BJ (cell line): ENCODE measurements at regions not wholly inside any gene's neighbourhood (a gene's known extent, or its start where the extent isn't known, plus 50 kb on each side); places are given as distances from the start of the nearest gene placed in this dataset.

Experiments used
- CTCF ChIA-PET: fragments of 350-600 bp; formaldehyde crosslinking; extraction: SDS; loops from one replicate; lab custom pipeline; 2021; ENCODE audit warnings: antibody characterized with exemption, inconsistent platforms; lab: Yijun Ruan, JAX
- POLR2A ChIA-PET: fragments of 300-600 bp; sonication (Branson Sonifier 250); formaldehyde crosslinking; extraction: SDS; loops from one replicate; lab custom pipeline; 2021; ENCODE audit warnings: antibody characterized with exemption; lab: Charles Lee
- DNase-seq: peaks from one replicate; pipeline ENCODE4 v3.0.0-alpha.2; 2011; ENCODE audit warnings: low read depth
- H3K27me3 ChIP-seq: 2 replicates; pipeline ENCODE4 v1.6.0; 2011; ENCODE audit warnings: low read length; ENCODE audit not compliant: control insufficient read depth, insufficient read depth
- H3K36me3 ChIP-seq: 2 replicates; pipeline ENCODE4 v1.5.1; 2011; ENCODE audit warnings: low read length; ENCODE audit not compliant: control insufficient read depth, insufficient read depth
- H3K4me3 ChIP-seq: 2 replicates; pipeline ENCODE4 v1.5.1; 2011; ENCODE audit warnings: low read depth, mild to moderate bottlenecking, control low read depth, low read length
- TF ChIP-seq, protein P1 (sequence below): IDR thresholded peaks from 2 replicates; pipeline ENCODE4 v1.5.1; 2011; ENCODE audit warnings: low read depth, mild to moderate bottlenecking, control low read depth, inconsistent platforms, low read length, moderate library complexity; ENCODE audit not compliant: insufficient read depth

DNA sequence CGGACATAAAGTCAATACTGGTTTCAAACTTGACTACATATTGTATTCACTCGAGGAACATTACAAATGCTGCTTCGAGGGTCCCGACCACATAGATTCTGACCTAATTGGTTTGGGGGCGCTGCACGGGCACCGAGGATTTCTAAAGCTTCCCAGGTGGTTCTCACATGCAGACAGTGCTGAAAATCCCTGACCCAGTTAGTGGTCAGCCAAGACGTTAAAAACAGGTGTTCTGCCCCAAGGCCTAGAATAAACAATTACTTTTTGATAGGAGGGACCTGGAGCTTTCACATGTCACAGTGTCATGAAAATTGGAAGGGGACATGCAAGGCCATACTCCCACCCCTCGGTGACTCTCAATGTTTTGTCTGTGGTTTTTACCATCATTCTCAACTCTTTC, 368.9 kb downstream of the RNF144A start:
- Histone ChIP-seq H3K4me3 (no peak overlapping the region), H3K27me3 (no peaks in the 10 kb centered on the region), H3K36me3 (no peaks in the 10 kb centered on the region)
- CTCF ChIA-PET = no interaction called here
- DNase-seq = no peak
- TF ChIP-seq, protein P1, sequence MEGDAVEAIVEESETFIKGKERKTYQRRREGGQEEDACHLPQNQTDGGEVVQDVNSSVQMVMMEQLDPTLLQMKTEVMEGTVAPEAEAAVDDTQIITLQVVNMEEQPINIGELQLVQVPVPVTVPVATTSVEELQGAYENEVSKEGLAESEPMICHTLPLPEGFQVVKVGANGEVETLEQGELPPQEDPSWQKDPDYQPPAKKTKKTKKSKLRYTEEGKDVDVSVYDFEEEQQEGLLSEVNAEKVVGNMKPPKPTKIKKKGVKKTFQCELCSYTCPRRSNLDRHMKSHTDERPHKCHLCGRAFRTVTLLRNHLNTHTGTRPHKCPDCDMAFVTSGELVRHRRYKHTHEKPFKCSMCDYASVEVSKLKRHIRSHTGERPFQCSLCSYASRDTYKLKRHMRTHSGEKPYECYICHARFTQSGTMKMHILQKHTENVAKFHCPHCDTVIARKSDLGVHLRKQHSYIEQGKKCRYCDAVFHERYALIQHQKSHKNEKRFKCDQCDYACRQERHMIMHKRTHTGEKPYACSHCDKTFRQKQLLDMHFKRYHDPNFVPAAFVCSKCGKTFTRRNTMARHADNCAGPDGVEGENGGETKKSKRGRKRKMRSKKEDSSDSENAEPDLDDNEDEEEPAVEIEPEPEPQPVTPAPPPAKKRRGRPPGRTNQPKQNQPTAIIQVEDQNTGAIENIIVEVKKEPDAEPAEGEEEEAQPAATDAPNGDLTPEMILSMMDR = no peak
- POLR2A ChIA-PET = no interaction called here

GRCh38 chr2:7288484-7288883, 371.3 kb downstream of the RNF144A start:
- POLR2A ChIA-PET = no interaction called here
- no peak for DNase-seq
- Histone ChIP-seq H3K27me3 (no peaks in the 10 kb centered on the region), H3K36me3 (no peaks in the 10 kb centered on the region), H3K4me3 (no peak overlapping the region)
- CTCF ChIA-PET = no interaction called here
- TF ChIP-seq, protein P1 = no peak

GRCh38 chr2:7289697-7290096, 372.5 kb downstream of the RNF144A start:
- no peaks in the 10 kb centered on the region for H3K27me3 ChIP-seq
- H3K36me3 ChIP-seq = no peaks in the 10 kb centered on the region
- no peak for DNase-seq
- no peak overlapping the region for H3K4me3 ChIP-seq
- POLR2A ChIA-PET = no interaction called here
- TF ChIP-seq, protein P1 = no peak
- CTCF ChIA-PET = no interaction called here

- DNase-seq = no peak
- Histone ChIP-seq H3K4me3 (no peak overlapping the region), H3K27me3 (no peaks in the 10 kb centered on the region), H3K36me3 (no peaks in the 10 kb centered on the region)
- CTCF ChIA-PET = no interaction called here
- TF ChIP-seq, protein P1 = no peak
- POLR2A ChIA-PET = no interaction called here
Measured at GRCh38 chr2:7292154-7292691, 375.0 kb downstream of the RNF144A start.

- Histone ChIP-seq H3K36me3 (no peaks in the 10 kb centered on the region), H3K27me3 (no peaks in the 10 kb centered on the region), H3K4me3 (no peak overlapping the region)
- POLR2A ChIA-PET = no interaction called here
- no peak for DNase-seq
- TF ChIP-seq, protein P1 = no peak
- CTCF ChIA-PET = no interaction called here
Measured at GRCh38 chr2:7309582-7309981, 392.4 kb downstream of the RNF144A start.
